Muscle of leg (tissue), 3 donors: ENCODE measurements at regions not wholly inside any gene's neighbourhood (a gene's known extent, or its start where the extent isn't known, plus 50 kb on each side); places are given as distances from the start of the nearest gene placed in this dataset.
"Not testable (repeated sequence)": the region's sequence is repeated elsewhere in the genome, so short reads cannot be mapped to it uniquely, and the experiment has no call there.

Experiments
- DNase-seq: peaks from one replicate; pipeline ENCODE4 v3.0.0; 2013
- H3K27ac ChIP-seq: one replicate; pipeline ENCODE4 v1.5.1; 2013; ENCODE audit warnings: mild to moderate bottlenecking, low read length, control low read depth
- H3K27me3 ChIP-seq: one replicate; pipeline ENCODE4 v1.6.1; 2013; ENCODE audit warnings: low read length; ENCODE audit not compliant: control insufficient read depth, insufficient read depth
- H3K36me3 ChIP-seq: one replicate; pipeline ENCODE4 v1.6.1; 2013; ENCODE audit warnings: low read length; ENCODE audit not compliant: control insufficient read depth, insufficient read depth
- H3K4me1 ChIP-seq: one replicate; pipeline ENCODE4 v1.6.1; 2013; ENCODE audit warnings: low read length; ENCODE audit not compliant: control insufficient read depth, insufficient read depth
- H3K4me3 ChIP-seq: one replicate; pipeline ENCODE4 v1.5.1; 2013; ENCODE audit warnings: low read length, control low read depth
- H3K9me3 ChIP-seq: replicated peaks from 2 replicates; pipeline ENCODE4 v1.6.1; 2013; ENCODE audit warnings: low read depth, low read length; ENCODE audit not compliant: control insufficient read depth
- WGBS: methylation state at CpG from one replicate; pipeline ENCODE4 v1.1.5; 2013; ENCODE audit warnings: missing lambda C conversion rate; ENCODE audit not compliant: insufficient coverage; 5-methylcytosine and 5-hydroxymethylcytosine counted together

DNA sequence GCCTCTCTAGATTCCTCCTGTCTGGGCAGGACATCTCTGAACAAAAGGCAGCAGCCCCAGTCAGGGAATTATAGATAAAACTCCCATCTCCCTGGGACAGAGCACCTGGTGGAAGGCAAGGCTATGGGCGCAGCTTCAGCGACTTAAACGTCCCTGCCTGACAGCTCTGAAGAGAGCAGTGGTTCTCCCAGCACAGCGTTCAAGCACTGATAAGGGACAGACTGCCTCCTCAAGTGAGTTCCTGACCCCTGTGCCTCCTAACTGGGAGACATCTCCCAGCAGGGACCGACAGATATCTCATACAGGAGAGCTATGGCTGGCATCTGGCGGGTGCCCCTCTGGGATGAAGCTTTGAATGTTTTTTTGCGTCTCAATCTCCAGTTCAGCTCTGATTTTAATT lies 262.2 kb downstream of the PARM1 start:
- Histone ChIP-seq H3K4me3 (no peak overlapping the region), H3K9me3 (no peaks in the 10 kb centered on the region), H3K4me1 (no peaks in the 10 kb centered on the region), H3K27me3 (peaks cover 3% of the 10 kb centered on the region), H3K27ac (no peak overlapping the region), H3K36me3 (no peaks in the 10 kb centered on the region)
- 39% methylated on average over 5 of the region's 7 CpGs for WGBS
- DNase-seq: no peak

DNA sequence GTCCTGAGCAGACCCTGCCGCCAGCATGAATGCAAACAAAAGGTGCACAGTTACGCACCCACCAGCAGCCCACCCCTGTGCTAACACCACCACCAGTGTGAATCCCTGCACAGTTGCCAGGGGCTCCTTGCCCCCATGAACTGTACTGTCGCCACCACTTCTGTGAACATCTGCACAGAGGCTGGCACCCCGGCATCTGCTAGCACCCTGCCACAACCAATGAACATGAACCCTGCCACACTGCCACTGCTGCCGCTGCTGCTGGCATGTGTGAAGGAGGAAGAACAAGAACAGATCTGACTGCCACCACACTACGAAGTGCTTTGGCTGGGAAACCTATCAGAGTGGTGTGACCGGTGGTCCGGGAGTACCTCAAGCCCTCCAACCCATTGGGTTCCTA lies 261.3 kb downstream of the PARM1 start:
- Histone ChIP-seq H3K4me1 (no peaks in the 10 kb centered on the region), H3K36me3 (no peaks in the 10 kb centered on the region), H3K9me3 (no peaks in the 10 kb centered on the region), H3K4me3 (no peak overlapping the region), H3K27ac (no peak overlapping the region), H3K27me3 (peaks cover 3% of the 10 kb centered on the region)
- DNase-seq: no peak
- WGBS: 92% methylated on average over 6 of the region's 8 CpGs

DNA sequence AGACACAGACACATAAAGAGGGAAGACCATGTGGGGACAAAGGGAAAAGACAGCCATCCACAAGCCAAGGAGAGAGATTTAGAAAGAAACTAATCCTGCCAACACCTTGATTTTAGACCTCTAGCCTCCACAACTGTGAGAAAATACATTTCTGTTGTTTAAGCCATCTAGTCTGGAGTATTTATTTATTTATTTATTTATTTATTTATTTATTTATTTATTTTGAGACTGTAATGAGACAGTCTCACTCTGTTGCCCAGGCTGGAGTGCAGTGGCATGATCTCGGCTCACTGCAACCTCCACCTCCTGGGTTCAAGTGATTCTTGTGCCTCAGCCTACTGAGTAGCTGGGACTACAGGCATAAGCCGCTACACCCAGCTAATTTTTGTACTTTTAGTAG lies 259.3 kb downstream of the PARM1 start:
- not testable (repeated sequence) for H3K4me3 ChIP-seq, H3K9me3 ChIP-seq, H3K27me3 ChIP-seq, H3K27ac ChIP-seq, H3K36me3 ChIP-seq, DNase-seq, H3K4me1 ChIP-seq
- WGBS: no CpG with 5 or more reads among the region's 2 CpGs

DNA sequence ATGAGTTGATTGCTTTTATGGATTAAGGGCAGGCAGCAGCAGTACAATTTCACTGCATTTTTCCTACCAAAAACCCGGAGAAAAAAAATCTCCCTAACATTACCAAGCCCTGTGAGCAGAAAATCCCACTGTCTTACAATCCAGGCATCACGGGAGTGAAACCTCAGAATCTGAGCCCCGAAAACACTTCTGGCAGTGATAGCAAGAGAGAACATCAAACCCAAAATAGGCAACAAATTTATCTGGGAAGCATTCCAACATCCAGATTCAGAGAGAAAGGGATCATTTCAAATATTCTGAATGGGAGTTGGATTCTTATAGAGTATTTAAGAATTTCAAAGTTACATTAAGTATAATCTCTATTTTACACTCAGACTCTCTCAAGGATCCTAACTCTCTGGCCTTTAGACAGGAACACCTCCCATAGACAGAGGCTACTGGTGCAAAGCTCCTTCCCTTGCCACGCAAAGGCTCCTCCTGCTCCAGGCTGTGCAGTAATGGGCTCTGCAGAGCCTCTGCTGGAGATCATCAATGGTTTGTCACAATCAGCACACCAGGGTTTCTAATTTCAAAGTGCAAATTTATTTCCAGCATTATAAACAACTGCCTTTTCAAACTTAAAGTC lies 256.9 kb downstream of the PARM1 start:
- Histone ChIP-seq H3K27ac (no peak overlapping the region), H3K36me3 (no peaks in the 10 kb centered on the region), H3K9me3 (no peaks in the 10 kb centered on the region), H3K4me1 (no peaks in the 10 kb centered on the region), H3K27me3 (peaks cover 3% of the 10 kb centered on the region), H3K4me3 (no peak overlapping the region)
- peak; percentile 45 for DNase-seq
- 0% methylated on average over 1 of the region's 4 CpGs for WGBS

DNA sequence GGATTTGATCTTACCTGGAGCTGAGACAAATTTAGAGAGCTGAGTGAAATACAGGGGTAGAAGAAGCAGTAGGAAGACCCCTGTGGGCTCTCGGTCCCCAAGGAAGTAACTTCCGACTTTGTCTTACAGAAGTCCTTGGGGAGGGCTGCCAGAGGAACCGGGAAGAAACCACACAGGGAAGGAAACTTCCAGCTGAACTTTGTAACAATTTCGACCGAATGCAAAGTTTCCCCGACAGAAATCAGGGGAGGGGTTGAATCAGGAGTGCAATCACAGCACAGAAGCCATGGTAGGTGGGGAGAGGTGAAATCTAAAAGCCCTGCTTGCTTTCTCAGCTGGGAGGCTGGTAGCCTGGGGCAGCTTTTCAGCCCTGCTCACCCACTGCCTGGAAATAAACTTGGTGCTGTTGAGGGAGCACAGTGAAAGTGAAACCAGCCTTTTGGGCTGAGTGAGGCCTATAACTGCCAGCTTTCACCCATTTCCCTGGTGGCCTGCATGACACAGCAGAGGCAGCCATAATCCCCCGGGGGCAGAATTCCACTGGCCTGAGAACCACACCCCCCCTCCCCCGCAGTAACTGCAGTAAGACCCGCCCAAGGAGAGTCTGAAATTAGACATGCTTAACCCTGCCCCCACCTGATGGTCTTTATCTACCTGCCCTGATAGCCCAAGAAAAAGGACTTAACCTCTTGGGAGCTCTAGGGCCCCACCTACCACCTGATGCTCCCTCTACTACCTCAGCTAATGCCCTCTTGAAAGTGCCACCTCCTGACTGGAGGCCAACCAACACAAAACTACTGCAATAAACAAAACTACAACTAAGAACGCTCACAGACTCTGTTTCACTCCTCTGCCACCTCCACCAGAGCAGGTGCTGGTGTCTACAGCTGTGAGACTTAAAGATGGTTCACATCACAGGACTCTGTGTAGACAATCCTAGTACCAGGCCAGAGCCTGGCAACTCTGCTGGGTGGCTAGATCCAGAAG lies 248.2 kb downstream of the PARM1 start:
- Histone ChIP-seq H3K27me3 (no peaks in the 10 kb centered on the region), H3K4me1 (no peaks in the 10 kb centered on the region), H3K9me3 (peaks cover 2% of the 10 kb centered on the region), H3K36me3 (no peaks in the 10 kb centered on the region), H3K27ac (no peak overlapping the region), H3K4me3 (no peak overlapping the region)
- WGBS: 87% methylated on average over 8 of the region's 10 CpGs
- no peak for DNase-seq

DNA sequence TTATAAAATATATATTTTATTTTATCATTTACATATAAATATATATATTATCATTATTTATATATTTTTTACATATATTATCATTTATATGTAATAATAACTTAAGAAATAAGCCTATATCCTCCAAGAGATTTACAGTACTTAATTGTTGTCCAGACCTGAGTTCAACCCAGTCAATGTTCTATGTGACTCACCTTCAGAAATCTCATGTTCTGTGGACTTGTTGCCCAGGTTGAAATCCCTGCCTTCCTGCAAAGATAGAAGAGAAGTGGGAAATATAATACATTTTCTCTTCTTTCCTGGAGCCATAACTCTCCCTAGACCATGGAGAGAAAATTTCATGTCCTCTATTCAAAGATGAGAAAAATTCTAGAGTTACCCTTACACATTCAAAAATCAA lies 247.3 kb downstream of the PARM1 start:
- Histone ChIP-seq H3K4me3 (no peak overlapping the region), H3K36me3 (no peaks in the 10 kb centered on the region), H3K4me1 (no peaks in the 10 kb centered on the region), H3K27me3 (no peaks in the 10 kb centered on the region), H3K9me3 (peaks cover 2% of the 10 kb centered on the region), H3K27ac (no peak overlapping the region)
- DNase-seq: no peak

DNA sequence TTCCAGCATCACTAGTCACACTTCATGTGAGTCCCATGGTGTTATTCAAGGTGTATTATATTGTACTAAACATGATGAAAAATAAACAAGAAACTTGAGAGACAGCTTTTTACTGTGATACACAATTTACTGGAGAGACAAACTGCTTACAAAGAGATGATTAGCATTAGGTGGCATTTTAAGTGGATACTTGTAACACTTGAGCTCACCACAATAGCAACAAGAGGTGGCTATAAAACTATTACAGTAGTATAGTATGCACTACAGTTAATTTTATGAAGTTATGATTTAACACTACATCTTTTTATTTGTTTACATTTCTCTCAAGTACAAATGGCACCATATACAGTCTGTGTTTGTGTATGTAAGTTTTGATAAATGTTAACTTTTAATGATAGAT lies 246.6 kb downstream of the PARM1 start:
- H3K4me1 ChIP-seq: no peaks in the 10 kb centered on the region
- no peak for DNase-seq
- H3K27ac ChIP-seq: no peak overlapping the region
- no peak overlapping the region for H3K4me3 ChIP-seq
- H3K36me3 ChIP-seq: no peaks in the 10 kb centered on the region
- peaks cover 2% of the 10 kb centered on the region for H3K9me3 ChIP-seq
- no peaks in the 10 kb centered on the region for H3K27me3 ChIP-seq

DNA sequence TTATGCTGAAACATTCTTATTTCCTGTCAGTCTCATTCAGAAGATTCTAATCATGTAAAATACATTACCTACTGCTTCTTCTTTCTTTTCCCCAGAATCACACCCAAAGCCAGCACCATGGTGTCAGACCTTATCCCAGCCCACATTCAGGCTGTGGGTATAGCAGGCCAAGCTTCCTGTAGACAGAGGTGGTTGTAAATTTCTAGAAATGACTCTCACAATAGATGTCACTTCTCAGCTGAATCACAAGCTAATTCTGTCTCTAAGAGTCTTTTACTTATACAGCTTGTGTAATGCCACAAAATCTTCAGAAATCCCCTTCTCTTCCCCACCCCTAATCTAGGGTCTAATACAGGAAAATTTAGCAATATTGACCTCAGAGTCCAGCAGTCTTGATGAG lies 239.6 kb downstream of the PARM1 start:
- Histone ChIP-seq H3K27me3 (no peaks in the 10 kb centered on the region), H3K9me3 (no peaks in the 10 kb centered on the region), H3K4me1 (peaks cover 4% of the 10 kb centered on the region), H3K4me3 (no peak overlapping the region), H3K27ac (no peak overlapping the region), H3K36me3 (no peaks in the 10 kb centered on the region)
- DNase-seq: no peak

DNA sequence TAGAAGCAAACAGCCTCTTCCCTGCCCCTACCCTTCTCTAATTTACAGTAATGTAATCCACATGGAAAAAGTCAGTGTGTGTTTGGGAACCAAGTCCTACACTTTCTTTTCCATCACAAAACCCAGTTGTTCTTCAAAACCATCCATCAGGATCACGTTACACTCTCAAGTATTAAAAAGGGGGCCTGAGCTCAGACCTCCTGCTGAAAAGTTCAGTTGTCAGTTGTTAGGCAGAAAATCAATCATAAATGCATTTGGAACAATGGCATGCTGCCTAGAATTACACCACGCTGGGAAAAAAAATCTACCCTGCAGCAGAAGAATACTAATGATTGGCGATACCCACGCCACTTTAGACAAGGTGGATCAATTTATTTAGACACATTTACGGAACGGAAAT lies 236.5 kb downstream of the PARM1 start:
- no peak overlapping the region for H3K4me3 ChIP-seq
- no peaks in the 10 kb centered on the region for H3K27me3 ChIP-seq
- peak; percentile 87 for DNase-seq
- no CpG with 5 or more reads among the region's 6 CpGs for WGBS
- H3K27ac ChIP-seq: no peak overlapping the region
- H3K9me3 ChIP-seq: peaks cover 3% of the 10 kb centered on the region
- no peaks in the 10 kb centered on the region for H3K36me3 ChIP-seq
- peaks cover 4% of the 10 kb centered on the region for H3K4me1 ChIP-seq

DNA sequence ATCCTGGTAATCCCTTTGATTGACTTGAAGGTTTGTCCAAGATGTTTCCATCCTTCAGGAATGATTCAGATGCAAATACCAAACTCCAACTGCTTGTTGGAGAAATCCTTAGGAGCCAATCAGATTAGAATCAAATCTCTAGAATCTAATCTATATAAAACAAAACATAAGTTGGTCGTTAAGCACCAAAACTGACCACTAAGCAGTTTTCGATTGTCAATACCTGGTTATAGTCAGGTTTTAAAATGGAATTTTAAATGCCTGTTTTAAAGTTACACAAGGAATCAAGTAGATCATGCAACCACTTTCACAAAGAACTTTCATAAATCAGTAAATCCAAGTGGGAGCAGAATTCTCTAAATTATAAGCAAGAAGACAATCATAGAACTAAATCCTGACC lies 236.1 kb downstream of the PARM1 start:
- H3K4me1 ChIP-seq: peaks cover 4% of the 10 kb centered on the region
- no peaks in the 10 kb centered on the region for H3K36me3 ChIP-seq
- peaks cover 3% of the 10 kb centered on the region for H3K9me3 ChIP-seq
- H3K27ac ChIP-seq: peak overlapping the region; percentile 11
- H3K4me3 ChIP-seq: no peak overlapping the region
- no CpG with 5 or more reads among the region's 2 CpGs for WGBS
- DNase-seq: no peak
- no peaks in the 10 kb centered on the region for H3K27me3 ChIP-seq
